ENCODE measurements at regions not wholly inside any gene's neighbourhood (a gene's known extent, or its start where the extent isn't known, plus 50 kb on each side); places are given as distances from the start of the nearest gene placed in this dataset.

DNA sequence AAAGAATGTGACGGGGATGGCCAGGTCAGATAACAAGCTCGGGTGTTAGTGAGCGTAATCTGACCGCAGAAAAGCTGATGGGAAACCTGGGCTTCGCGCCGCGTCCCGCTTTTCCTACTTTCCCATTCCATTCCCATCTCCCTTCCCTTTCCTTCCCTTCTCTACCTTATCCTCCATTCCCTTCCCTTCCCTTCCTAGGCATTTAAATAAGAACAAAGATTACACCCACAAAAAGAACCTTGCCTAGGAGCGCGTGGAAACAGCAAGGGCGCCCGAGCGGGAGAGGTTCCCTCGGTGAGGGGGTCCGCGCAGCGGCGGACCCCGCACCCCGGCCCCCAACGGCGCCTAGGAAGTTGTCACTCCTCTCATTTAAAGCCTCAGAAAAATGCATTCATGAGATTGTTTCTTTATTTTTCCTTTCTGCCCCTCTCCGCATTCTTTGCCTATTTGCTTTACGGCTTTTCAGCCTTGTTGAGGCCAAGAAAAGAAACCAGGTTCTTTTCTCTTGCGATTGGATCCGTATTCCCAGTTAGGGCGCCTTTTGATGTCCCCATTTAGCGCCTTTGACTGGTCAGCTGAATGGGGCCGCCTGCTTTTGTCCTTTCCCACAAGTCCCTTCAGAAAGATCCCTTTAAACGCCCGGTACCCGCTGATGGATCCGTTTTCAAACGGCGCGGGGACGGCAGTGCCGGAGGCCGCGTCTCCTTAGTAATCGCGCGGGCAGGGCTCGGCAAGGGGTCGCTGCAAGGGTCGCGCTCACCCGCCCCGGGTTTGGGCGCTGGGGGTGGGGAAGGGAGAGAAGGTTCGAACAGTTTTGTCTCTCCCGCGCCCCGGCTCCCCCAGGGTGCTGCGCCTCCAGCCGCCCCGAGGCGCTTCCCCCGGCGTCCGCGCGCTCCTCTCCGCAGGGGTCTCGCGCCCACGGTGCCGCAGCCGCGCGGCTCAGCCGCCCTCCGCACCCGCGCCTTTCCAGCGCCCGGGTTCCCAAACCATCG lies 54.1 kb upstream of the TMEM33 start:
- ChIA-PET CTCF (interaction anchor here (0.6 kb wide), 1 partner anchor 917 kb away, joined by 9 read pairs; no protein-coding TSS in a partner anchor), POLR2A (ENCODE audit: unreplicated experiment) (no interaction called here)
- no peaks in the 10 kb centered on the region for H3K9me2 ChIP-seq (ENCODE audit: insufficient read depth)
- no peak overlapping the region for H3K27ac ChIP-seq
- no peaks in the 10 kb centered on the region for H3F3A ChIP-seq (ENCODE audit: insufficient read depth, low read depth)
- no peak overlapping the region for H3K4me3 ChIP-seq
- no peaks in the 10 kb centered on the region for H3K79me2 ChIP-seq (ENCODE audit: low read depth)
- DNase-seq, result no peak
- no peak overlapping the region for H2AFZ ChIP-seq
- H3K36me3 ChIP-seq (ENCODE audit: low read depth), result no peaks in the 10 kb centered on the region
- TF ChIP-seq, protein P1, sequence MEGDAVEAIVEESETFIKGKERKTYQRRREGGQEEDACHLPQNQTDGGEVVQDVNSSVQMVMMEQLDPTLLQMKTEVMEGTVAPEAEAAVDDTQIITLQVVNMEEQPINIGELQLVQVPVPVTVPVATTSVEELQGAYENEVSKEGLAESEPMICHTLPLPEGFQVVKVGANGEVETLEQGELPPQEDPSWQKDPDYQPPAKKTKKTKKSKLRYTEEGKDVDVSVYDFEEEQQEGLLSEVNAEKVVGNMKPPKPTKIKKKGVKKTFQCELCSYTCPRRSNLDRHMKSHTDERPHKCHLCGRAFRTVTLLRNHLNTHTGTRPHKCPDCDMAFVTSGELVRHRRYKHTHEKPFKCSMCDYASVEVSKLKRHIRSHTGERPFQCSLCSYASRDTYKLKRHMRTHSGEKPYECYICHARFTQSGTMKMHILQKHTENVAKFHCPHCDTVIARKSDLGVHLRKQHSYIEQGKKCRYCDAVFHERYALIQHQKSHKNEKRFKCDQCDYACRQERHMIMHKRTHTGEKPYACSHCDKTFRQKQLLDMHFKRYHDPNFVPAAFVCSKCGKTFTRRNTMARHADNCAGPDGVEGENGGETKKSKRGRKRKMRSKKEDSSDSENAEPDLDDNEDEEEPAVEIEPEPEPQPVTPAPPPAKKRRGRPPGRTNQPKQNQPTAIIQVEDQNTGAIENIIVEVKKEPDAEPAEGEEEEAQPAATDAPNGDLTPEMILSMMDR (conservative IDR thresholded peaks at IDR 0.05), result no peak
- TF ChIP-seq EZH2 (IDR thresholded peaks at IDR 0.05; ENCODE audit: low read depth), result no peak
- BruUV-seq (replicated peaks), result no TSS peak
- peaks cover 8% of the 10 kb centered on the region for H3K27me3 ChIP-seq (ENCODE audit: insufficient read depth, low read depth)
- H4K20me1 ChIP-seq (ENCODE audit: insufficient read depth), result no peaks in the 10 kb centered on the region; the same call in 1 of the 2 replicates
- H3K4me1 ChIP-seq (replicated peaks; ENCODE audit: insufficient read depth), result no peaks in the 10 kb centered on the region; the same call in 1 of the 2 replicates
- H3K4me2 ChIP-seq, result no peak overlapping the region
- intact Hi-C loops (cut with micrococcal nuclease; ENCODE audit: unreplicated experiment), result loop anchor here (10.0 kb wide), 1 partner anchor 976 kb away; no protein-coding TSS in a partner anchor
- no peaks in the 10 kb centered on the region for H3K9me3 ChIP-seq (ENCODE audit: insufficient read depth, low read depth)

DNA sequence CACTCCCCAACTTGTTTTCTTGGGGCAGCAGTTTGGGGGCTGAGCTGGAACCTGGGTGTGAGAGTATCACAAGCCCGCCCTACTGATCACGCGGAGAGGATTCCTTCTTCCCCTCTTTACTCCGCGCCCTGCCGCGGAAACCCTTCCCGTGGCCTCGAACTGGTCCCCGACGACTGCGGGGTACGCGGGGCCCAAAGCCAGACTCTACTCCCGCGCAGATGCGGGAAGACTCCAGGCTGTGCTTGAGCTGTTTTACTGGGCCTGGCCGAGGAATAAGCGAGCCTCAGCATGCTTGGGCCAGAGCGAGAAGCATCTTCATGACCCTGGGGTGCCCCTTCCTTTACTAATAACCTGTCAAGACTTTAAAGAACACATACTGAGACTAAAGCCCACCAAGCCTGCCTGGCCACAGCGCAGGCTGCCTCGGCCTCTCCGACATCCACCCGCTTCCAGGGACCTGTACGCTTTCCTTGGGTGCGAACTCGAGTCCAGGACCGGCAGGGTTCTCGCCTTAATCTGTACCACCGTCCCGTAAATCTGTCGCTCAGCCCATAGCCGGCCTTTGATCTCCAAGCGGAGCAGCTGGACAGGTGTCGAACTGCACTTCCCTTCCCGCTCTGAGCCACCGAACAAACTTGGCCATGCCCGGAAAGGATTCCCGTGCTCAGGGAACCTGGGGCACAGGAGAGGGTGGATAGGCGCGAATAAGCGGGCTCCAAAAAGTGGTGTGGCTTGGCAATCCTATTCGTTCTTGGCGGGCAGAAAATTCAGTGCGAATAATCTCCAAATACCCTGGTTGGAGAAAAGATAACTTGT lies 55.0 kb upstream of the TMEM33 start:
- no TSS peak for BruUV-seq (replicated peaks)
- intact Hi-C loops (cut with micrococcal nuclease; ENCODE audit: unreplicated experiment), result loop anchor here (10.0 kb wide), 1 partner anchor 975 kb away; no protein-coding TSS in a partner anchor
- no peaks in the 10 kb centered on the region for H3K9me2 ChIP-seq (ENCODE audit: insufficient read depth)
- H3K4me1 ChIP-seq (replicated peaks; ENCODE audit: insufficient read depth), result no peaks in the 10 kb centered on the region; the same call in 1 of the 2 replicates
- TF ChIP-seq, protein P1 (conservative IDR thresholded peaks at IDR 0.05), result no peak
- TF ChIP-seq EZH2 (IDR thresholded peaks at IDR 0.05; ENCODE audit: low read depth), result no peak
- no peaks in the 10 kb centered on the region for H3K79me2 ChIP-seq (ENCODE audit: low read depth)
- no peak overlapping the region for H3K4me3 ChIP-seq
- H3K4me2 ChIP-seq, result no peak overlapping the region
- H3K27ac ChIP-seq, result no peak overlapping the region
- H3K36me3 ChIP-seq (ENCODE audit: low read depth), result no peaks in the 10 kb centered on the region
- ChIA-PET CTCF (no interaction called here), POLR2A (ENCODE audit: unreplicated experiment) (no interaction called here)
- H3F3A ChIP-seq (ENCODE audit: insufficient read depth, low read depth), result no peaks in the 10 kb centered on the region
- no peak for DNase-seq
- no peaks in the 10 kb centered on the region; the same call in 1 of the 2 replicates for H4K20me1 ChIP-seq (ENCODE audit: insufficient read depth)
- peaks cover 8% of the 10 kb centered on the region for H3K27me3 ChIP-seq (ENCODE audit: insufficient read depth, low read depth)
- H2AFZ ChIP-seq, result no peak overlapping the region
- no peaks in the 10 kb centered on the region for H3K9me3 ChIP-seq (ENCODE audit: insufficient read depth, low read depth)

DNA sequence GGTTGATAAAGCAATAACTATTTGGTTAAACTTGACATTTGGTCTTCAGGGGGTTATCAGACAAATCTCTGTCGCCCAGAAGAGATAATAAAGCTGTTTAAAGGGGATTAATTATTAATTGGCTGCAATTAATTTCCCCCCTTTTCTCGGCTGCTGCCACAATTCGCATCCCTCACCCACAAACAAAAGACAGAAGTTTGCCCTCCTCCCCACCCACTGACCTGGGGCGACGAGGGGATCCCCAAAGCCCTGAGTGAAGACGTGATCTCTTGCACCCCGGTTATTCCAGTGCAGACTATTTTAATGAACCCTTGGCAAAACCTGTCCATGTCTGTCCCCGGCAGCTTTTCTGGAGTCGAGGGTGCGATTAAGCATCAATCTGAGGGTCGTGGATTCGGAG lies 55.7 kb upstream of the TMEM33 start:
- no peaks in the 10 kb centered on the region; the same call in 1 of the 2 replicates for H4K20me1 ChIP-seq (ENCODE audit: insufficient read depth)
- H3K27me3 ChIP-seq (ENCODE audit: insufficient read depth, low read depth), result peaks cover 8% of the 10 kb centered on the region
- no peaks in the 10 kb centered on the region for H3F3A ChIP-seq (ENCODE audit: insufficient read depth, low read depth)
- intact Hi-C loops (cut with micrococcal nuclease; ENCODE audit: unreplicated experiment), result no loop called here
- no peak for DNase-seq
- no peak overlapping the region for H3K27ac ChIP-seq
- H3K79me2 ChIP-seq (ENCODE audit: low read depth), result no peaks in the 10 kb centered on the region
- H3K4me3 ChIP-seq, result no peak overlapping the region
- TF ChIP-seq, protein P1 (conservative IDR thresholded peaks at IDR 0.05), result no peak
- TF ChIP-seq EZH2 (IDR thresholded peaks at IDR 0.05; ENCODE audit: low read depth), result no peak
- no peaks in the 10 kb centered on the region; the same call in 1 of the 2 replicates for H3K4me1 ChIP-seq (replicated peaks; ENCODE audit: insufficient read depth)
- ChIA-PET POLR2A (ENCODE audit: unreplicated experiment) (no interaction called here), CTCF (no interaction called here)
- no peaks in the 10 kb centered on the region for H3K36me3 ChIP-seq (ENCODE audit: low read depth)
- no peaks in the 10 kb centered on the region for H3K9me2 ChIP-seq (ENCODE audit: insufficient read depth)
- H3K9me3 ChIP-seq (ENCODE audit: insufficient read depth, low read depth), result no peaks in the 10 kb centered on the region
- BruUV-seq (replicated peaks), result no TSS peak
- no peak overlapping the region for H2AFZ ChIP-seq
- H3K4me2 ChIP-seq, result no peak overlapping the region

All from PC-9 (cell line).